H1 (cell line): ENCODE measurements at regions not wholly inside any gene's neighbourhood (a gene's known extent, or its start where the extent isn't known, plus 50 kb on each side); places are given as distances from the start of the nearest gene placed in this dataset.

Experiments
- CTCF ChIP-seq, 3 experiments: IDR thresholded peaks; 1 replicate in 2 of 3; 2 replicates in 1 of 3; pipeline versions ENCODE4 v1.5.1 to v1.6.1; 2011; ENCODE audit warnings: low read length in 3 of 3, mild to moderate bottlenecking in 3 of 3, inconsistent platforms in 2 of 3, low read depth in 1 of 3, moderate library complexity in 1 of 3; ENCODE audit not compliant: insufficient read depth in 1 of 3; ENCODE audit errors: control extremely low read depth in 1 of 3
- EP300 ChIP-seq, 2 experiments: IDR thresholded peaks; 1 replicate in 1 of 2; 2 replicates in 1 of 2; pipeline ENCODE4 v1.6.1; 2011 to 2012; ENCODE audit warnings: low read depth in 2 of 2, low read length in 2 of 2, mild to moderate bottlenecking in 2 of 2, borderline replicate concordance in 1 of 2, inconsistent platforms in 1 of 2, moderate library complexity in 1 of 2
- EZH2 ChIP-seq: fragments of 200-600 bp; sonication (generic); IDR thresholded peaks from 2 replicates; pipeline ENCODE4 v1.7.1; 2012; ENCODE audit warnings: low read depth, mild to moderate bottlenecking, moderate library complexity, low read length, inconsistent platforms; ENCODE audit not compliant: severe bottlenecking
- HDAC2 ChIP-seq, 2 experiments: fragments of 300-600 bp in 1 of 2; sonication (generic) in 1 of 2; IDR thresholded peaks; 2 replicates each; pipeline ENCODE4 v1.6.1; 2011 to 2012; ENCODE audit warnings: low read depth in 2 of 2, low read length in 2 of 2, mild to moderate bottlenecking in 2 of 2, moderate library complexity in 2 of 2, borderline replicate concordance in 1 of 2, inconsistent platforms in 1 of 2
- HDAC6 ChIP-seq: IDR thresholded peaks from one replicate; pipeline ENCODE4 v1.7.1; 2012; ENCODE audit warnings: low read depth, mild to moderate bottlenecking, inconsistent platforms, low read length, moderate library complexity
- JUND ChIP-seq: IDR thresholded peaks from 2 replicates; pipeline ENCODE4 v1.6.1; 2011; ENCODE audit warnings: mild to moderate bottlenecking, improper control_type of control experiment, low read length
- MAFK ChIP-seq: IDR thresholded peaks from 2 replicates; pipeline ENCODE4 v1.6.1; 2012; ENCODE audit warnings: low read depth, mild to moderate bottlenecking, improper control_type of control experiment, low read length
- NRF1 ChIP-seq: IDR thresholded peaks from 2 replicates; pipeline ENCODE4 v1.6.1; 2011; ENCODE audit warnings: mild to moderate bottlenecking, low read depth, low read length, improper control_type of control experiment
- POLR2A ChIP-seq, 2 experiments: IDR thresholded peaks; 1 replicate in 1 of 2; 2 replicates in 1 of 2; pipeline ENCODE4 v1.6.1; 2011; ENCODE audit warnings: low read depth in 2 of 2, low read length in 2 of 2, mild to moderate bottlenecking in 2 of 2; ENCODE audit errors: control extremely low read depth in 1 of 2
- SIN3A ChIP-seq, 2 experiments: IDR thresholded peaks in 1 of 2; conservative IDR thresholded peaks in 1 of 2; 2 replicates each; pipeline ENCODE4 v1.6.1; 2011 to 2012; ENCODE audit warnings: low read length in 2 of 2, improper control_type of control experiment in 1 of 2, low read depth in 1 of 2, mild to moderate bottlenecking in 1 of 2
- TF ChIP-seq, protein P1 (sequence below): IDR thresholded peaks from 2 replicates; pipeline ENCODE4 v1.6.1; 2012; ENCODE audit warnings: inconsistent platforms
- TF ChIP-seq, protein P2 (sequence below): IDR thresholded peaks from 2 replicates; pipeline ENCODE4 v1.6.1; 2011; ENCODE audit warnings: low read length, improper control_type of control experiment
- TF ChIP-seq, protein P3 (sequence below): IDR thresholded peaks from 2 replicates; pipeline ENCODE4 v1.6.1; 2011; ENCODE audit warnings: low read depth, mild to moderate bottlenecking, low read length; ENCODE audit not compliant: insufficient read depth

GRCh38 chr13:51019026-51019425, 92.0 kb downstream of the C13orf42 start:
- TF ChIP-seq JUND (no peak), CTCF (IDR thresholded peaks at IDR 0.05; ENCODE audit: control extremely low read depth in 1 of 3, insufficient read depth in 1 of 3, low read depth in 1 of 3, low read length in 3 of 3) (no peak), EP300 (IDR thresholded peaks at IDR 0.05; ENCODE audit: borderline replicate concordance in 1 of 2, low read depth in 2 of 2, low read length in 2 of 2) (no peak), SIN3A (conservative IDR thresholded peaks at IDR 0.05 in 1 of 2, IDR thresholded peaks at IDR 0.05 in 1 of 2; ENCODE audit: low read depth in 1 of 2, low read length in 2 of 2) (no peak), EZH2 (no peak), HDAC2 (IDR thresholded peaks at IDR 0.05; ENCODE audit: borderline replicate concordance in 1 of 2, low read depth in 2 of 2, low read length in 2 of 2) (no peak), POLR2A (IDR thresholded peaks at IDR 0.05; ENCODE audit: control extremely low read depth in 1 of 2, low read depth in 2 of 2, low read length in 2 of 2) (no peak), HDAC6 (no peak), NRF1 (no peak), MAFK (no peak)
- TF ChIP-seq, protein P1, sequence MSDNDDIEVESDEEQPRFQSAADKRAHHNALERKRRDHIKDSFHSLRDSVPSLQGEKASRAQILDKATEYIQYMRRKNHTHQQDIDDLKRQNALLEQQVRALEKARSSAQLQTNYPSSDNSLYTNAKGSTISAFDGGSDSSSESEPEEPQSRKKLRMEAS, result no peak
- TF ChIP-seq, protein P2, sequence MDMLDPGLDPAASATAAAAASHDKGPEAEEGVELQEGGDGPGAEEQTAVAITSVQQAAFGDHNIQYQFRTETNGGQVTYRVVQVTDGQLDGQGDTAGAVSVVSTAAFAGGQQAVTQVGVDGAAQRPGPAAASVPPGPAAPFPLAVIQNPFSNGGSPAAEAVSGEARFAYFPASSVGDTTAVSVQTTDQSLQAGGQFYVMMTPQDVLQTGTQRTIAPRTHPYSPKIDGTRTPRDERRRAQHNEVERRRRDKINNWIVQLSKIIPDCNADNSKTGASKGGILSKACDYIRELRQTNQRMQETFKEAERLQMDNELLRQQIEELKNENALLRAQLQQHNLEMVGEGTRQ, result no peak
- TF ChIP-seq, protein P3, sequence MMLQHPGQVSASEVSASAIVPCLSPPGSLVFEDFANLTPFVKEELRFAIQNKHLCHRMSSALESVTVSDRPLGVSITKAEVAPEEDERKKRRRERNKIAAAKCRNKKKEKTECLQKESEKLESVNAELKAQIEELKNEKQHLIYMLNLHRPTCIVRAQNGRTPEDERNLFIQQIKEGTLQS, result no peak
